MCF 10A (cell line): ENCODE measurements at regions not wholly inside any gene's neighbourhood (a gene's known extent, or its start where the extent isn't known, plus 50 kb on each side); places are given as distances from the start of the nearest gene placed in this dataset.

Experiments
- BruUV-seq: library from RNA; stranded (reverse); fragments of 400-500 nt; replicated peaks from 2 replicates; lab custom pipeline; 2021; lab: Mats Ljungman, UMichigan
- CTCF ChIA-PET: fragments of 300-600 bp; sonication (Branson Sonifier 250); formaldehyde crosslinking; extraction: SDS; loops from one replicate; lab custom pipeline; 2021; ENCODE audit warnings: antibody characterized with exemption, inconsistent platforms; lab: Yijun Ruan, JAX
- POLR2A ChIA-PET: fragments of 300-600, 350-650 bp; sonication (Branson Sonifier 250); formaldehyde crosslinking; extraction: SDS; loops from one replicate; lab custom pipeline; 2020; ENCODE audit warnings: antibody characterized with exemption, inconsistent platforms; lab: Yijun Ruan, JAX
- DNase-seq: peaks from one replicate; pipeline ENCODE4 v3.0.0-alpha.2; 2018; ENCODE audit not compliant: unreplicated experiment
- H3K27ac Mint-ChIP-seq: one replicate; pipeline ENCODE4 v1.8.0; 2022; ENCODE audit warnings: mild to moderate bottlenecking, low read depth, mixed read lengths; ENCODE audit not compliant: unreplicated experiment
- H3K27me3 Mint-ChIP-seq: one replicate; pipeline ENCODE4 v1.8.0; 2022; ENCODE audit warnings: mixed read lengths; ENCODE audit not compliant: insufficient read depth, unreplicated experiment
- H3K36me3 Mint-ChIP-seq: one replicate; pipeline ENCODE4 v1.8.0; 2022; ENCODE audit warnings: mild to moderate bottlenecking, moderate library complexity, mixed read lengths; ENCODE audit not compliant: insufficient read depth, unreplicated experiment
- H3K4me1 Mint-ChIP-seq: one replicate; pipeline ENCODE4 v1.8.0; 2022; ENCODE audit warnings: mixed read lengths; ENCODE audit not compliant: insufficient read depth, unreplicated experiment
- H3K4me3 Mint-ChIP-seq: one replicate; pipeline ENCODE4 v1.8.0; 2022; ENCODE audit warnings: mild to moderate bottlenecking, moderate library complexity, mixed read lengths; ENCODE audit not compliant: unreplicated experiment
- H3K9me3 Mint-ChIP-seq: one replicate; pipeline ENCODE4 v1.8.0; 2022; ENCODE audit warnings: mixed read lengths; ENCODE audit not compliant: unreplicated experiment
- CTCF ChIP-seq: fragments of 200-600 bp; IDR thresholded peaks from one replicate; pipeline ENCODE4 v1.8.0; 2022; ENCODE audit warnings: antibody characterized with exemption, mild to moderate bottlenecking; ENCODE audit not compliant: unreplicated experiment
- intact Hi-C: fragments of 100-400 bp; cut with micrococcal nuclease; formaldehyde crosslinking; loops from 2 replicates; pipeline ENCODE4 v1.14.1; 2022

- Mint-ChIP-seq H3K4me3 (no peak overlapping the region), H3K27me3 (no peaks in the 10 kb centered on the region), H3K36me3 (no peaks in the 10 kb centered on the region), H3K27ac (no peak overlapping the region), H3K4me1 (no peaks in the 10 kb centered on the region), H3K9me3 (peaks cover 43% of the 10 kb centered on the region)
- CTCF ChIA-PET = no interaction called here
- intact Hi-C loops = no loop called here
- no peak for TF ChIP-seq CTCF
- POLR2A ChIA-PET = no interaction called here
- no TSS peak for BruUV-seq
- DNase-seq = no peak
These were observed 338.3 kb downstream of the HAPSTR1 start for GRCh38 chr16:9429646-9430330.

GRCh38 chr16:9434659-9435058, 343.2 kb downstream of the HAPSTR1 start:
- no peak for DNase-seq
- Mint-ChIP-seq H3K4me1 (no peaks in the 10 kb centered on the region), H3K27me3 (no peaks in the 10 kb centered on the region), H3K36me3 (no peaks in the 10 kb centered on the region), H3K4me3 (no peak overlapping the region), H3K27ac (no peak overlapping the region), H3K9me3 (peaks cover 51% of the 10 kb centered on the region)
- intact Hi-C loops = no loop called here
- TF ChIP-seq CTCF = no peak
- CTCF ChIA-PET = no interaction called here
- POLR2A ChIA-PET = no interaction called here
- no TSS peak for BruUV-seq

GRCh38 chr16:9436175-9436574, 344.7 kb downstream of the HAPSTR1 start:
- POLR2A ChIA-PET = no interaction called here

GRCh38 chr16:9437115-9437514, 345.7 kb downstream of the HAPSTR1 start:
- intact Hi-C loops = no loop called here
- ChIA-PET CTCF (interaction anchor here (0.6 kb wide), 1 partner anchor 20 kb away, joined by 4 read pairs; no protein-coding TSS in a partner anchor), POLR2A (no interaction called here)
- H3K9me3 Mint-ChIP-seq = peaks cover 49% of the 10 kb centered on the region
- TF ChIP-seq CTCF = no peak
- H3K4me3 Mint-ChIP-seq = no peak overlapping the region
- no peaks in the 10 kb centered on the region for H3K4me1 Mint-ChIP-seq
- no peaks in the 10 kb centered on the region for H3K36me3 Mint-ChIP-seq
- no peak for DNase-seq
- H3K27ac Mint-ChIP-seq = no peak overlapping the region
- BruUV-seq = no TSS peak
- H3K27me3 Mint-ChIP-seq = no peaks in the 10 kb centered on the region

More at GRCh38 chr16:9436175-9436574, 344.7 kb downstream of the HAPSTR1 start:
- Mint-ChIP-seq H3K4me3 (no peak overlapping the region), H3K27ac (no peak overlapping the region), H3K27me3 (no peaks in the 10 kb centered on the region), H3K4me1 (no peaks in the 10 kb centered on the region), H3K36me3 (no peaks in the 10 kb centered on the region), H3K9me3 (peaks cover 52% of the 10 kb centered on the region)
- DNase-seq = no peak
- no TSS peak for BruUV-seq
- intact Hi-C loops = no loop called here
- no peak for TF ChIP-seq CTCF
- CTCF ChIA-PET = no interaction called here
